Endothelial cell of umbilical vein (primary cell): ENCODE measurements at regions not wholly inside any gene's neighbourhood (a gene's known extent, or its start where the extent isn't known, plus 50 kb on each side); places are given as distances from the start of the nearest gene placed in this dataset.

Experiments used
- BruUV-seq: library from RNA; stranded (reverse); fragments of 400-500 nt; replicated peaks from 2 replicates; lab custom pipeline; 2021; lab: Mats Ljungman, UMichigan
- CTCF ChIA-PET: fragments of 300-600, 350-600 bp; sonication (Branson Sonifier 250); formaldehyde crosslinking; loops from one replicate; lab custom pipeline; 2021; ENCODE audit warnings: antibody characterized with exemption, inconsistent platforms; lab: Charles Lee
- POLR2A ChIA-PET: fragments of 300-600, 350-600 bp; sonication (Branson Sonifier 250); formaldehyde crosslinking; loops from one replicate; lab custom pipeline; 2021; ENCODE audit warnings: antibody characterized with exemption, inconsistent platforms; lab: Charles Lee
- DNase-seq: peaks from one replicate; pipeline ENCODE4 v3.0.0-alpha.2; 2011; ENCODE audit warnings: low read depth, low spot score
- FAIRE-seq: peaks from 2 replicates; lab custom pipeline; 2011; peaks lifted over from hg19 to GRCh38; lab: Jason Lieb, UNC
- H2AFZ ChIP-seq: 2 replicates; pipeline ENCODE4 v1.6.0; 2012; ENCODE audit warnings: low read depth, low read length, control low read depth, inconsistent platforms
- H3K27ac ChIP-seq: 2 replicates; pipeline ENCODE4 v1.5.1; 2011; ENCODE audit warnings: low read depth, mild to moderate bottlenecking, control low read depth, low read length, moderate library complexity; ENCODE audit not compliant: insufficient read depth
- H3K27me3 ChIP-seq, 2 experiments: 2 replicates each; pipeline versions ENCODE4 v1.6.0 to v1.6.1; 2011; ENCODE audit warnings: low read length in 2 of 2, mixed read lengths in 1 of 2; ENCODE audit not compliant: control insufficient read depth in 2 of 2, insufficient read depth in 2 of 2
- H3K36me3 ChIP-seq, 2 experiments: 2 replicates in 1 of 2; 3 replicates in 1 of 2; pipeline ENCODE4 v1.5.1; 2011; ENCODE audit warnings: low read length in 2 of 2, mild to moderate bottlenecking in 1 of 2, moderate library complexity in 1 of 2; ENCODE audit not compliant: control insufficient read depth in 2 of 2, insufficient read depth in 2 of 2; ENCODE audit errors: extremely low read depth in 1 of 2
- H3K4me1 ChIP-seq: 3 replicates; pipeline ENCODE4 v1.5.1; 2011; ENCODE audit warnings: mild to moderate bottlenecking, low read length; ENCODE audit not compliant: control insufficient read depth, insufficient read depth; ENCODE audit errors: extremely low read depth
- H3K4me2 ChIP-seq: 2 replicates; pipeline ENCODE4 v1.6.1; 2011; ENCODE audit warnings: low read length, control low read depth, mixed read lengths; ENCODE audit not compliant: insufficient read depth
- H3K4me3 ChIP-seq, 3 experiments: fragments of 200-600 bp in 1 of 3; sonication (generic), shearing (Covaris generic) in 1 of 3; replicated peaks in 1 of 3; 2 replicates each; pipeline ENCODE4 v1.5.1; 2011 to 2016; ENCODE audit warnings: control low read depth in 3 of 3, low read length in 3 of 3, mild to moderate bottlenecking in 2 of 3, inconsistent platforms in 1 of 3, low read depth in 1 of 3, moderate library complexity in 1 of 3; ENCODE audit not compliant: insufficient read depth in 1 of 3
- H3K79me2 ChIP-seq: 2 replicates; pipeline ENCODE4 v1.6.0; 2012; ENCODE audit warnings: low read length, inconsistent platforms; ENCODE audit not compliant: control insufficient read depth, insufficient read depth
- H3K9ac ChIP-seq: replicated peaks from 2 replicates; pipeline ENCODE3; 2011; ENCODE audit warnings: low read length, control low read depth; ENCODE audit not compliant: insufficient read depth; ENCODE audit errors: extremely low read depth
- H3K9me1 ChIP-seq: replicated peaks from 3 replicates; pipeline ENCODE4 v1.6.0; 2011; ENCODE audit warnings: mild to moderate bottlenecking, low read length; ENCODE audit not compliant: control insufficient read depth, insufficient read depth; ENCODE audit errors: extremely low read depth
- H3K9me3 ChIP-seq: replicated peaks from 2 replicates; pipeline ENCODE4 v1.5.1; 2012; ENCODE audit warnings: low read length, inconsistent platforms; ENCODE audit not compliant: control insufficient read depth, insufficient read depth
- H4K20me1 ChIP-seq: replicated peaks from 2 replicates; pipeline ENCODE3; 2011; ENCODE audit warnings: mild to moderate bottlenecking, low read length; ENCODE audit not compliant: control insufficient read depth, insufficient read depth; ENCODE audit errors: extremely low read depth
- EZH2 ChIP-seq: IDR thresholded peaks from 2 replicates; pipeline ENCODE4 v1.6.1; 2012; ENCODE audit warnings: borderline replicate concordance, low read depth, mild to moderate bottlenecking, moderate library complexity, low read length, inconsistent platforms; ENCODE audit not compliant: severe bottlenecking
- FOS ChIP-seq: IDR thresholded peaks from 2 replicates; pipeline ENCODE4 v1.6.1; 2011; ENCODE audit warnings: mild to moderate bottlenecking, low read length, moderate library complexity, borderline replicate concordance; ENCODE audit not compliant: insufficient read depth
- GATA2 ChIP-seq: IDR thresholded peaks from 2 replicates; pipeline ENCODE4 v1.7.0; 2011; ENCODE audit warnings: low read depth, mild to moderate bottlenecking, moderate library complexity, mixed read lengths, low read length; ENCODE audit not compliant: insufficient read length, insufficient read depth
- JUN ChIP-seq: IDR thresholded peaks from 2 replicates; pipeline ENCODE4 v1.6.1; 2011; ENCODE audit warnings: borderline replicate concordance, low read depth; ENCODE audit not compliant: insufficient read length, insufficient read depth
- MYC ChIP-seq: IDR thresholded peaks from one replicate; pipeline ENCODE4 v1.6.1; 2011; ENCODE audit warnings: mild to moderate bottlenecking, low read depth, low read length
- POLR2A ChIP-seq: IDR thresholded peaks from 2 replicates; pipeline ENCODE4 v1.6.1; 2012; ENCODE audit warnings: low read depth, mild to moderate bottlenecking, control low read depth, low read length
- POLR2AphosphoS5 ChIP-seq: IDR thresholded peaks from 2 replicates; pipeline ENCODE4 v1.6.1; 2012; ENCODE audit warnings: low read depth, mild to moderate bottlenecking, control low read depth, low read length, moderate library complexity; ENCODE audit not compliant: insufficient read depth
- dilution Hi-C: fragments of 300-500 bp; cut with MboI; formaldehyde crosslinking; loops from one replicate; pipeline ENCODE4 v1.15.0; 2019; ENCODE audit warnings: low sequenced_read_pairs; ENCODE audit not compliant: extremely low pct_ligation_motif_present
- intact Hi-C: fragments of 100-400 bp; cut with micrococcal nuclease; formaldehyde crosslinking; loops from one replicate; pipeline ENCODE4 v1.10.0; 2022
- TF ChIP-seq, protein P1 (sequence below): IDR thresholded peaks from 2 replicates; pipeline ENCODE4 v1.6.1; 2011; ENCODE audit not compliant: insufficient read depth, insufficient read length
- TF ChIP-seq, protein P2 (sequence below), 2 donors: IDR thresholded peaks; 1 replicate in 1 of 2; 2 replicates in 1 of 2; pipeline ENCODE4 v1.5.1; 2011; ENCODE audit warnings: low read length in 2 of 2, mild to moderate bottlenecking in 2 of 2, moderate library complexity in 2 of 2, control low read depth in 1 of 2, inconsistent platforms in 1 of 2, low read depth in 1 of 2; ENCODE audit not compliant: insufficient read depth in 1 of 2; ENCODE audit errors: extremely low read depth in 1 of 2

DNA sequence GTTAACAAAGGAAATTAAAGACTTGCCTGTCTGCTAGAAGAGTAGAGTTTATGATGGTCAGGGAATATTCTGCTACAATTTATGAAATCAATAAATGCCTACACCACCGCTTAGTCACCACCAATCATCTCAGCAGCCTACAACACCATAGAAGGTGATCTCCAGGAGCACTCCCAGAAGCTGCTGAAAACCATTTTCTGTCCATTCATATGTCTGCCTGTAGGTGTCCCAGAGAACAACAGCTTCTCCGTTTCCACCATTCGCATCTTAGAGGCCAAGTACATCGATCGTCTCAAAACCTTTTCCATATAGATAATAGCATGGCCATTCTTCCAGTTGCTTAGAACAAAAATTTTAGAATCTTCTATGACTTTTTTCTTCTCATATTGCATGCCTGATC is 303.4 kb downstream of the KCNC2 start:
- BruUV-seq, result no TSS peak
- intact Hi-C loops, result no loop called here
- H3K27me3 ChIP-seq, result peaks cover 0 to 5% of the 10 kb centered on the region in 2 experiments
- H3K4me3 ChIP-seq, result no peak overlapping the region
- dilution Hi-C loops, result no loop called here
- no peak for DNase-seq
- H3K9ac ChIP-seq, result no peak overlapping the region
- H3K27ac ChIP-seq, result no peak overlapping the region
- H3K9me1 ChIP-seq, result no peaks in the 10 kb centered on the region
- H3K4me2 ChIP-seq, result no peak overlapping the region
- FAIRE-seq, result no peak
- H3K36me3 ChIP-seq, result no peaks in the 10 kb centered on the region
- CTCF ChIA-PET, result interaction anchor here (0.9 kb wide), 1 partner anchor 11 kb away, joined by 3 read pairs; no protein-coding TSS in a partner anchor
- no peaks in the 10 kb centered on the region for H3K9me3 ChIP-seq
- no peaks in the 10 kb centered on the region for H4K20me1 ChIP-seq
- POLR2A ChIA-PET, result no interaction called here
- TF ChIP-seq MYC, result no peak
- TF ChIP-seq FOS, result no peak
- no peak for TF ChIP-seq GATA2
- H3K79me2 ChIP-seq, result no peaks in the 10 kb centered on the region
- no peaks in the 10 kb centered on the region for H3K4me1 ChIP-seq
- no peak overlapping the region for H2AFZ ChIP-seq

DNA sequence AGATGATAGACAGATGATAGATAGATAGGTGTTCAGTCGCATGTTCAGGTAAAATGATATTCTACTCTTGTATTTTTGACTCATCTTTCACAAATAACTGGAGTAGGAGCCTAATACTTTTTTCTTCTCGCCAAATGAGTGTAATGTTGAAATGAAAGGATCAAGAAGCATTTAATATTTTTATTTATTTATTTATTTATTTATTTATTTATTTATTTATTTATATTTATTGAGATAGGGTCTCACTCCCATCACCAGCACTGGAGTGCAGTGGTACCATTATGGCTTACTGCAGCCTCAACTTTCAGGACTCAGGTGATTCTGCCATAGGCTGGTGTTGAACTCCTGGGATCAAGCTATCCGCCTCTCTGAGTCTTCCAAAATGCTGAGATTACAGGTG is 298.8 kb downstream of the KCNC2 start:
- H3K9me1 ChIP-seq, result no peaks in the 10 kb centered on the region
- TF ChIP-seq, protein P1, sequence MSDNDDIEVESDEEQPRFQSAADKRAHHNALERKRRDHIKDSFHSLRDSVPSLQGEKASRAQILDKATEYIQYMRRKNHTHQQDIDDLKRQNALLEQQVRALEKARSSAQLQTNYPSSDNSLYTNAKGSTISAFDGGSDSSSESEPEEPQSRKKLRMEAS, result no peak
- TF ChIP-seq FOS (no peak), MYC (no peak), JUN (no peak), EZH2 (no peak), POLR2AphosphoS5 (no peak), GATA2 (no peak), POLR2A (no peak)
- TF ChIP-seq, protein P2, sequence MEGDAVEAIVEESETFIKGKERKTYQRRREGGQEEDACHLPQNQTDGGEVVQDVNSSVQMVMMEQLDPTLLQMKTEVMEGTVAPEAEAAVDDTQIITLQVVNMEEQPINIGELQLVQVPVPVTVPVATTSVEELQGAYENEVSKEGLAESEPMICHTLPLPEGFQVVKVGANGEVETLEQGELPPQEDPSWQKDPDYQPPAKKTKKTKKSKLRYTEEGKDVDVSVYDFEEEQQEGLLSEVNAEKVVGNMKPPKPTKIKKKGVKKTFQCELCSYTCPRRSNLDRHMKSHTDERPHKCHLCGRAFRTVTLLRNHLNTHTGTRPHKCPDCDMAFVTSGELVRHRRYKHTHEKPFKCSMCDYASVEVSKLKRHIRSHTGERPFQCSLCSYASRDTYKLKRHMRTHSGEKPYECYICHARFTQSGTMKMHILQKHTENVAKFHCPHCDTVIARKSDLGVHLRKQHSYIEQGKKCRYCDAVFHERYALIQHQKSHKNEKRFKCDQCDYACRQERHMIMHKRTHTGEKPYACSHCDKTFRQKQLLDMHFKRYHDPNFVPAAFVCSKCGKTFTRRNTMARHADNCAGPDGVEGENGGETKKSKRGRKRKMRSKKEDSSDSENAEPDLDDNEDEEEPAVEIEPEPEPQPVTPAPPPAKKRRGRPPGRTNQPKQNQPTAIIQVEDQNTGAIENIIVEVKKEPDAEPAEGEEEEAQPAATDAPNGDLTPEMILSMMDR (IDR thresholded peaks at IDR 0.05; ENCODE audit: extremely low read depth in 1 of 2, insufficient read depth in 1 of 2, low read depth in 1 of 2, low read length in 2 of 2), result no peak
- CTCF ChIA-PET, result interaction anchor here (1.8 kb wide), 1 partner anchor 14 kb away, joined by 6 read pairs; no protein-coding TSS in a partner anchor
- DNase-seq (no peak), FAIRE-seq (no peak)
- H4K20me1 ChIP-seq, result no peaks in the 10 kb centered on the region
- H3K4me1 ChIP-seq, result no peaks in the 10 kb centered on the region
- H3K27me3 ChIP-seq, result peaks cover 0 to 2% of the 10 kb centered on the region in 2 experiments
- H3K27ac ChIP-seq, result no peak overlapping the region
- dilution Hi-C loops, result no loop called here
- POLR2A ChIA-PET, result no interaction called here
- H3K4me3 ChIP-seq, result no peak overlapping the region
- H3K36me3 ChIP-seq, result no peaks in the 10 kb centered on the region
- H3K4me2 ChIP-seq, result no peak overlapping the region
- H3K9ac ChIP-seq, result no peak overlapping the region
- H3K79me2 ChIP-seq, result no peaks in the 10 kb centered on the region
- BruUV-seq, result no TSS peak
- H3K9me3 ChIP-seq, result no peaks in the 10 kb centered on the region
- intact Hi-C loops, result no loop called here
- no peak overlapping the region for H2AFZ ChIP-seq
